ENCODE measurements at regions not wholly inside any gene's neighbourhood (a gene's known extent, or its start where the extent isn't known, plus 50 kb on each side); places are given as distances from the start of the nearest gene placed in this dataset.

GRCh38 chr9:89661391-89661949 lies 56.7 kb downstream of the GADD45G start:
- Histone ChIP-seq H3K36me3 (ENCODE audit: insufficient read depth, low read length) (no peaks in the 10 kb centered on the region), H3K4me2 (ENCODE audit: low read length) (no peak overlapping the region), H2AFZ (ENCODE audit: low read depth, low read length) (no peak overlapping the region), H3K9me2 (ENCODE audit: insufficient read depth, low read length) (no peaks in the 10 kb centered on the region), H3K4me3 (ENCODE audit: low read length) (no peak overlapping the region), H4K20me1 (ENCODE audit: insufficient read depth) (no peaks in the 10 kb centered on the region), H3K27me3 (ENCODE audit: insufficient read depth, low read depth, low read length) (no peaks in the 10 kb centered on the region), H3K79me2 (replicated peaks; ENCODE audit: insufficient read depth, low read length) (no peaks in the 10 kb centered on the region), H3F3A (ENCODE audit: insufficient read depth, low read length, poor library complexity, severe bottlenecking) (no peaks in the 10 kb centered on the region), H3K27ac (ENCODE audit: low read length) (no peak overlapping the region), H3K9ac (ENCODE audit: low read length) (no peak overlapping the region), H3K9me3 (ENCODE audit: low read length) (no peaks in the 10 kb centered on the region)
- TF ChIP-seq EZH2 (IDR thresholded peaks at IDR 0.05; ENCODE audit: borderline replicate concordance, insufficient read depth, low read length, poor library complexity, severe bottlenecking) (no peak), RAD21 (conservative IDR thresholded peaks at IDR 0.05) (no peak), TAF1 (IDR thresholded peaks at IDR 0.05; ENCODE audit: low read depth) (no peak), POLR2AphosphoS5 (IDR thresholded peaks at IDR 0.05) (no peak), EP300 (conservative IDR thresholded peaks at IDR 0.05; ENCODE audit: poor library complexity, severe bottlenecking) (no peak), REST (IDR thresholded peaks at IDR 0.05; ENCODE audit: borderline replicate concordance) (no peak), MXI1 (conservative IDR thresholded peaks at IDR 0.05; ENCODE audit: poor library complexity, severe bottlenecking) (no peak), CTCF (IDR thresholded peaks at IDR 0.05; ENCODE audit: poor library complexity, severe bottlenecking) (no peak), SMC3 (conservative IDR thresholded peaks at IDR 0.05; ENCODE audit: poor library complexity) (no peak)

- Histone ChIP-seq H3K27ac (ENCODE audit: low read length) (peak overlapping the region; percentile 20), H2AFZ (ENCODE audit: low read depth, low read length) (peak overlapping the region; percentile 21), H3K36me3 (ENCODE audit: insufficient read depth, low read length) (no peaks in the 10 kb centered on the region)
These were observed 57.3 kb downstream of the GADD45G start for GRCh38 chr9:89661956-89662717.

More at GRCh38 chr9:89661956-89662717, 57.3 kb downstream of the GADD45G start:
- Histone ChIP-seq H3K9ac (ENCODE audit: low read length) (peak overlapping the region; percentile 41), H3F3A (ENCODE audit: insufficient read depth, low read length, poor library complexity, severe bottlenecking) (no peaks in the 10 kb centered on the region), H3K9me3 (ENCODE audit: low read length) (no peaks in the 10 kb centered on the region), H3K4me2 (ENCODE audit: low read length) (no peak overlapping the region), H3K4me3 (ENCODE audit: low read length) (no peak overlapping the region), H4K20me1 (ENCODE audit: insufficient read depth) (no peaks in the 10 kb centered on the region), H3K9me2 (ENCODE audit: insufficient read depth, low read length) (no peaks in the 10 kb centered on the region), H3K27me3 (ENCODE audit: insufficient read depth, low read depth, low read length) (no peaks in the 10 kb centered on the region), H3K79me2 (replicated peaks; ENCODE audit: insufficient read depth, low read length) (no peaks in the 10 kb centered on the region)
- TF ChIP-seq EZH2 (IDR thresholded peaks at IDR 0.05; ENCODE audit: borderline replicate concordance, insufficient read depth, low read length, poor library complexity, severe bottlenecking) (no peak), REST (IDR thresholded peaks at IDR 0.05; ENCODE audit: borderline replicate concordance) (no peak), RAD21 (conservative IDR thresholded peaks at IDR 0.05) (no peak), MXI1 (conservative IDR thresholded peaks at IDR 0.05; ENCODE audit: poor library complexity, severe bottlenecking) (no peak), POLR2AphosphoS5 (IDR thresholded peaks at IDR 0.05) (no peak), CTCF (IDR thresholded peaks at IDR 0.05; ENCODE audit: poor library complexity, severe bottlenecking) (no peak), TAF1 (IDR thresholded peaks at IDR 0.05; ENCODE audit: low read depth) (no peak), EP300 (conservative IDR thresholded peaks at IDR 0.05; ENCODE audit: poor library complexity, severe bottlenecking) (no peak), SMC3 (conservative IDR thresholded peaks at IDR 0.05; ENCODE audit: poor library complexity) (no peak)
